Fibroblast of skin of right biceps (primary cell): ENCODE measurements at regions not wholly inside any gene's neighbourhood (a gene's known extent, or its start where the extent isn't known, plus 50 kb on each side); places are given as distances from the start of the nearest gene placed in this dataset.
"Not testable (repeated sequence)": the region's sequence is repeated elsewhere in the genome, so short reads cannot be mapped to it uniquely, and the experiment has no call there.

Experiments used
- DNase-seq: peaks from one replicate; pipeline ENCODE4 v3.0.0-alpha.2; 2013

GRCh38 chr5:56412601-56413379 is 179.7 kb upstream of the ANKRD55 start:
- no peak for DNase-seq

GRCh38 chr5:56410696-56411095 is 177.6 kb upstream of the ANKRD55 start:
- DNase-seq: no peak

GRCh38 chr5:56409331-56410190 is 176.4 kb upstream of the ANKRD55 start:
- DNase-seq: peak; percentile 88

- no peak for DNase-seq
These were observed 173.7 kb upstream of the ANKRD55 start for GRCh38 chr5:56406838-56407237.

GRCh38 chr5:56406221-56406620 is 173.1 kb upstream of the ANKRD55 start:
- no peak for DNase-seq

- peak; percentile 42 for DNase-seq
These were observed 172.2 kb upstream of the ANKRD55 start for GRCh38 chr5:56405116-56405908.

- no peak for DNase-seq
These were observed 169.4 kb upstream of the ANKRD55 start for GRCh38 chr5:56402266-56403220.

- DNase-seq: not testable (repeated sequence)
These were observed 164.7 kb upstream of the ANKRD55 start for GRCh38 chr5:56397796-56398195.

GRCh38 chr5:56396634-56397033 is 163.5 kb upstream of the ANKRD55 start:
- DNase-seq: no peak

- no peak for DNase-seq
These were observed 156.1 kb upstream of the ANKRD55 start for GRCh38 chr5:56389261-56389660.

GRCh38 chr5:56388229-56388985 is 155.3 kb upstream of the ANKRD55 start:
- peak; percentile 51 for DNase-seq

GRCh38 chr5:56386046-56386445 is 152.9 kb upstream of the ANKRD55 start:
- DNase-seq: no peak

GRCh38 chr5:56384186-56384585 is 151.1 kb upstream of the ANKRD55 start:
- no peak for DNase-seq

GRCh38 chr5:56383761-56384160 is 150.6 kb upstream of the ANKRD55 start:
- no peak for DNase-seq

- no peak for DNase-seq
These were observed 149.8 kb upstream of the ANKRD55 start for GRCh38 chr5:56382896-56383295.

GRCh38 chr5:56377573-56377972 is 144.4 kb upstream of the ANKRD55 start:
- DNase-seq: no peak

GRCh38 chr5:56376128-56376527 is 143.0 kb upstream of the ANKRD55 start:
- no peak for DNase-seq

GRCh38 chr5:56375011-56375410 is 141.9 kb upstream of the ANKRD55 start:
- no peak for DNase-seq

GRCh38 chr5:56372491-56372890 is 139.4 kb upstream of the ANKRD55 start:
- not testable (repeated sequence) for DNase-seq

- no peak for DNase-seq
These were observed 136.3 kb upstream of the ANKRD55 start for GRCh38 chr5:56369361-56369811.

GRCh38 chr5:56367748-56368147 is 134.6 kb upstream of the ANKRD55 start:
- DNase-seq: no peak
